ENCODE measurements at regions not wholly inside any gene's neighbourhood (a gene's known extent, or its start where the extent isn't known, plus 50 kb on each side); places are given as distances from the start of the nearest gene placed in this dataset.
"Not testable (repeated sequence)": the region's sequence is repeated elsewhere in the genome, so short reads cannot be mapped to it uniquely, and the experiment has no call there.

DNA sequence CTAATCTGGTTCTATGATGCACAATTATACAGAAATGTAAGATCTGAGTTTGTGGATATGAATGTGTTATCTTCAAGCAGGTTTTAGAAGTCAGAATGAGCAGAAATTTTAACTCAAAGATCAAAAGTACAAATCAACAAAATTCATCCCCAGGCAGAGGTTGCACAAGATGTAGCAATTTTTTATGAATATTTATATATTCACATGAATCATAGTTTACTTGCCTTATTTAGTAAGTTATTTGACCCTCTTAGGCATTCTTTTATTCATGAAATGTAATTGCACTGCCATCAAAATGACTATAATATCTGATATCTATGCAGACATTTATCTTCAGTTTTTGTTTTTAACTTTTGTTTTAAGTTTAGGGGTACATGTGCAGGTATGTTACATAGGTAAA is 103.1 kb upstream of the DAZL start:
- DNase-seq, result no peak

DNA sequence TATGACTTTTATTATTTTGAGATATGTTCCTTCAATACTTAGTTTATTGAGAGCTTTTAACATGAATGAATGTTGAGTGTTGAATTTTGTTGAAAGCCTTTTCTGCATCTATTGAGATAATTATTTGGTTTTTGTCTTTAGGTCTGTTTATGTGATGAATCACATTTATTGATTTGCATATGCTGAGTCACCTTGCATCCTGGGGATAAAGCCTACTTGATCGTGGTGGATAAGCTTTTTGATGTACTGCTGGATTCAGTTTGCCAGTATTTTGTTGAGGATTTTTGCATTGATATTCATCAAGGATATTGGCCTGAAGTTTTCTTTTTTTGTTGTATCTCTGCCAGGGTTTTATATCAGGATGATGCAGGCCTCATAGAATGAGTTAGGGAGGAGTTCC is 106.5 kb upstream of the DAZL start:
- DNase-seq, result not testable (repeated sequence)

DNA sequence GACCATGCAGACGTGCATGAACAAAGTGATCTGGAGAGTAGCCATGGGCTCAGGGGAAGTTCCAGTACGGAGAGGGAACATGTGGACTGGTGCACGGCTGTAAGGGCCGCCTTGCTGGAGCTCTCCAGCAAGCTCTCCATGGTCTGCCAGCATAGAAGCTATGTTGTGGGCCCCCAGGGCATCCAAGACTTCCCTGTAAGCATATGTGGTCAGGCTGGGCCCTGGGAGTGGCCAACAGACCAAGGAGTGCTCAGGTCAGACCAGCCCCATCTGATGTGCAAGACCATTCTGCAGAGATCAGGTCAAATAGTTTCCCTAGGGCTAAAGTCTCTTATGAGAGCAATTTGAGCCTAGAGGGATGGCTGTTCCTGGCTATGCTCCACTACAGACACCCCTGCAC is 110.1 kb upstream of the DAZL start:
- no peak for DNase-seq

GRCh38 chr3:16719426-16719825 is 114.2 kb upstream of the DAZL start:
- no peak for DNase-seq

GRCh38 chr3:16720367-16720940 is 115.2 kb upstream of the DAZL start:
- no peak for DNase-seq

DNA sequence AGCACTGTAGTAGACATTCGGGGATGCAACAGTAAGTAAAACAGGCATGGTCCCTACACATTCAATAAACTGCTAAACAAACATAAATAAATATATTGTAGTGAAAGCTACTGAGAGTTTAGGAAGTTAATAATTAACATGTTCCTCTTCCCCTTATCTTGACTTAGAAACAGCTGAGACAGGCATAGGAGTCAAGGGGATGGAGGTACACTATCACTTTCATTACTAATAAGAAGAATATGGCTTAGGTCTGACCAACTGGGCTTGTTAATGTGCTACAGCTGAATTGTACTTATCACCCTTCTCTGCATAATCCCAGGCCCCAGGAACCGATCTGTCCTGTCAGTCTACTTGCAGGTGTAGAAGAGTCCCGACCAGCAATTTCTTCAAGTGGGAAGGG is 116.3 kb upstream of the DAZL start:
- DNase-seq, result no peak

DNA sequence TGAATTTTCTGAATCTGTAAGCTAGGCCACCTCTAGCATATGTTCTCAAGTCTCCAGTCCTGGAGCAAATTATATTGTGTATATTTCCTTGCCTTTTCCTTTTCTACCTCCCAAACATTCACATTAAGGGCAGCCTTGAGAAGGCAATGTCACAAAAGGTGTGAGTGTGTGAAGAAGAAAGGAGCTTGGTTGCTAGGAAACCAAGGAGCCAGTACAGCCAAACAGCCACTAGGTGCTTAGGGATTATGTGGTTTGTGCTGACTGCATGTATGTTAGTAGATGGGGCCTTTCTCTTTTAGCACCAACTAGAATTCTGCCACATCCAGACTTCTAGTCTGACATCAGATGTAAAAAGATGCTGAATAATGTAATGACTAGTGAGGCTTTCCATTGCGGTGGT is 118.8 kb upstream of the DAZL start:
- DNase-seq, result no peak

DNA sequence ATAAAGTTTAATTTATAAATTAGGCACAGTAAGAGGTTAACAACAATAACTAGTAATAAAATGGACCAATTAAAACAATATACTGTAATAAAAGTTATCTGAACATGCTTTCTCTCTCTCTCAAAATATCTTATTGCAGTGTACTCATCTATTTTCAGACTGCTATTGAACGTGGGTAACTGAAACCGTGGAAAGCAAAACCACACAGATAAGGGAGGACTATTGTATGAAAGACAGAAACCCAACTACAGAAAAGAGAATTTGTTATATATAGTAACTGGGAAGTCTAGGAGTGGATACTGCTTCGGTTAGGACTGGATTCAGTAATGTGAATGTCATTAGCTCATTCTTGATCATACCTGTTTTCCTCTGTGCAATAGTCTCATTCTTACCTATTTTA is 119.3 kb upstream of the DAZL start:
- no peak for DNase-seq

- no peak for DNase-seq
Measured at GRCh38 chr3:16725972-16726371, 120.7 kb upstream of the DAZL start.

- no peak for DNase-seq
Measured at GRCh38 chr3:16728770-16729745, 123.8 kb upstream of the DAZL start.

GRCh38 chr3:16738451-16738850 is 133.2 kb upstream of the DAZL start:
- DNase-seq, result no peak

DNA sequence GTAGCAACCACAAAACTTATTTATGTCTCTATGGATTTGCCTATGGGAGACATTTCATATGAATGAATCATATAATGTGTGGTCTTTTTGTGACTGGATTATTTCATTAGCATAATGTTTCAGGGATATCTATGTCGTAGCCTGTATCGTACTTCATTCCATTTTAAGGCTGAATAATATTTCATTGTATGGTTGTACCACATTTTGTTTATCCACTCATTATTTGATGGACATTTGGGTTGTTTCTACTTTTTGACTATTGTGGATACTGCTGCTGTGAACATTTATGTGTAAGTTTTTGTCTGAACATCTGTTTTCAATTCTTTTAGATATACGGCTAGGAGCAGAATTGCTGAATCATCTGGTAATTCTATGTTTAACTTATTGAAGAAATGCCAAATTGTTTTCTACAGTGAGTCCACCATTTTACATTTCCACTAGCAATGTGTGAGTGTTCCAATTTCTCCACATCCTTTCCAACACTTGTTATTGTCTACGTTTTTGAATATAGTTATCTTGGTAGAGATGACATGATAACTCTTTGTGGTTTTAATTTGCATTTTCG is 134.4 kb upstream of the DAZL start:
- no peak for DNase-seq

- no peak for DNase-seq
Measured at GRCh38 chr3:16740515-16740914, 135.3 kb upstream of the DAZL start.

DNA sequence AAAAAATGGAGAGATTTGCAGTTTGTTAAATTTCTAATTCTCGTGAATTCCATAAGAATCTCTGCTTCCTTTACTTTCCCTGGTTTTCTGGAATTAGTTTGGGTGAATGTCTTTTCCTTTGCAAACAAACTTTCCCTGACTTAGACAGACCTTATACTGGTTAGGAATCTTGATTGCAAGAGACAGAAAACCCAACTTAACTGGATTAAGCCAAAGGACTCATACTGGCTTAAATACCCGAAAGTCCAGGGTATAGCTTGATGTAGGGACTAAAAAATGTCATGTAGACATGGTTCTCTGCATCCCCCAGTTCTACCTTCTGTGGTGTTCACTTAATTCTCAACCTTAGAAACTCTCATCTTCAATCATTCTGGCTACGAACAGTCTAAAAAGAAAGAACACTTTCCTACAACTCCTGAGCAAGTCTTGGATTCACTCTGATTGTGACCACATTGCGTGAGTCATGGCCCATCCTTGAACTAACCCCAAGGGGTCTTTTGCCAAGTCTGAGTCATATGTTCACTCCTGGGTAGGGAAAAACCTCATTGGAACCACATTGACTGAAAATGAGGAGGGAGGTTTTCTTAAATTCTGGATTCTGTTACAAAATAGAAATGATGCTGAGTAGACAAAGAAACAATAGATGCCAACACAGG is 136.0 kb upstream of the DAZL start:
- peak; percentile 43 for DNase-seq

DNA sequence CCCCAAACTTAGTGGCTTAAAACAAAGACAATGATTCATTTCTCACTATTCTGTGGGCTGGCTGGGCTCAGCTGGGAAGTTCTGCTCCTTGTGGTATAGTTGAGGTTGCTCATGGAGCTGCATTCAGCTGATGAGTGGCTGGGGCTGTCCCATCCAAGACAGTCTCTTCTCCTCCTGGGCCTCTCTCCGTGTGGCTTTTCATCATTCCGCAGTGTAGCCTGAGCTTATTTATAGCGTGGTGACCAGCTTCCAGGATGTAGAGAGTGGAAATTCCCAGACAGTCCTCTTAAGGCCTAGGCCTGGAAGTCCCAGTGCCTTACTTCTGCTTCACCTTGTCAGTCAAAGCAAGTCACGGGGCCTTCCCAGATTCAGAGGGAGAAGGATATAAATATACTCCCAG is 136.7 kb upstream of the DAZL start:
- DNase-seq, result peak; percentile 10

- no peak for DNase-seq
Measured at GRCh38 chr3:16743276-16743675, 138.1 kb upstream of the DAZL start.

DNA sequence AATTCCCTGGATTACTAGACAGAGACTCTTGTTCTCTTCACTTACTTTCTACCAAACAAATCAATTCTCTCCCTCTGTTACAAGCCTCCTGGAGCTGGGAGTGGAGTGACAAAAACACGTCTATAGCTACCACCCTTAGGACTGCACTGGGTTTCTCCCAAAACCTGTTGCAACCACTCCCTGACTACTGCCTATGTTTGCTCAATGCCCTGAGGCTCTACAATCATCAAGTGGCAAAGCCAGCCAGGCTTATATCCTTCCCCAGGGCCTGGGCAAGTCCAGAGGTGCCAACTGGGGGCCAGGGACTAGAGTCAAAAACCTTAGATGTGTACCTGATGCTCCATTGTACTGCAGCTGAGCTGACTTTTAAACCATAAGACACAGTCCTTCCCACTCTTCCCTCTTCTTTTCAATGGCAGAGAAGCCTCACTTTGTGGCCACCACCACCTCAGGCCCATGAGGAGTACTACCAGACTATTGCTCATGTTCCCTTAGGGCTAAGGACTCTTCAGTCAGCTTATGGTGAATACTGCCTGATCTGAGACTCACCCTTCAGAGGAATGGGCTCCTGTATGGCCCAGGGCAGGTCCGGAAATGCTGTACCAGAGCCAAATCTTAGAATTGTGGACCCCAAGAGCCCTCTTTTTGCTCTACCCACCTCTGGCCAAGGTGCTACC is 125.4 kb upstream of the PLCL2 start:
- no peak for DNase-seq

DNA sequence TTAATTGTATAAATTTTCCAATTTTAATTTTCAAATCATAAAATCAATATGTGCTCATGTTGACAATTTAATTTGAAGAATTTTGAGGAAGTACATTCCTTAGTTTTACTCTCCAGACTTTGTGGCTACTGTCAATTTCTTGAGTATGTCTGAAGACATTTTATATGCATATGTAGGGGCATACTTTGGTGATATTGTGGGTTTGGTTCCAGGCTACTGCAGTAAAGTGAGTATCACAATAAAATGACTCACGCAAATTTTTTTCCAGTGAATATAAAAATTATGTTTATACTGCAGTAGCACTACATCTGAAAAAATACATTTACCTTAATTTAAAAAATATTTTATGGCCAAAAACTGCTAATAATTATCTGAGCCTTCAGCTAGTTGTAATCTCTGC is 123.2 kb upstream of the PLCL2 start:
- DNase-seq, result no peak

- no peak for DNase-seq
Measured at GRCh38 chr3:16765661-16766060, 119.1 kb upstream of the PLCL2 start.

DNA sequence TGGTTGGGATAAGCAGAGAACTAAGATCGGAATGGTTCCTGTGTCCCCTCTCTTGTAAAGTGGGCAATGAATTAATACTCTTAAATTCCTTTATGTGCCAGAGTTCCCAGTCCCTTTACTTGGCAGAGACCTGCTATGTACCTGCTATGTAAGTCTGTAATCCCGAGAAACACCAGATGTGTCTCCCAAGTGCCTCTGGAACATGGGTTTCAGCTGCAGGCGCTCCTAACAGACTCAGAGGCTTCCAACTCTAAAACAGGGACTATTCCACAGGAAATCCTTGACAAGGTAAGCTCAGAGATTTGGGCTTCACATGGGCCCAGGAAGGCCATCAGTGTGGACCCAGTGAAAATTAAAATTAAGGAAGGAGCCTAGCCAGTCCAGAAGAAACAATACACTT is 117.7 kb upstream of the PLCL2 start:
- DNase-seq, result no peak

DNA sequence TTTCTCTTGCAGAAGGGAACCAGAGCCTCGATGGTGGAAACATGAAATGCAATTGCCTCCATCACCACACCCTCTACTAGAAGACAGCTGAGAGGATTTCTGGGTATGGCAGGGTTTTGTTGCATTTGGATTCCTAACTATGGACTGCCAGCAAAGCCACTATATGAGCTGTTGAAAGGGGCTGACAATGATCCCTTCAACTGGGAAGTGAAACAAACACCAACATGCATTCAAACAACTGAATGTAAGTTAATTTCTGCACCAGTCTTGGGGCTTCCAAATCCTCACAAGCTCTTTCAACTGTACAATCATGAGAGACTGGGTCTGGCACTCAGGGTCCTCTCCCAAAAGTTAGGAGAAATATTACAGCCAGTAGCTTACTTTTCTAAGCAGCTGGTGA is 116.7 kb upstream of the PLCL2 start:
- no peak for DNase-seq

DNA sequence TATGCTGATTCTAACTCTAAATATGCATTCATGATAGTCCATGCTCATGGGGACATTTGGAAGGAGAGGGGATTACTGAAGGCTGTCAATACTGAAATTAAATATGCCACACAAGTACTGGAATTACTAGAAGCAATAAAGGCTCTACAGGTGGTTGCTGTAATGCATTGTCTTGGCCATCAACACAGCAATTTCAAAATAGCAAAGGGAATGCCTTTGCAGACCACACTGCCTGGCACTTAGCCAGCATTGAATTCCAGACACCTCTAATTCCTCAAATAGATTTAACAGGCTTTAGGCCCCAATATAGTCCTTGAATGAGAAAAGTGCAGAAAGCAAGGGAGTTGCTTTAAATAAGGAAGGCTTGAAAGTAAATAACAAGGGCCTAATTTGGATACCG is 115.8 kb upstream of the PLCL2 start:
- DNase-seq, result no peak

DNA sequence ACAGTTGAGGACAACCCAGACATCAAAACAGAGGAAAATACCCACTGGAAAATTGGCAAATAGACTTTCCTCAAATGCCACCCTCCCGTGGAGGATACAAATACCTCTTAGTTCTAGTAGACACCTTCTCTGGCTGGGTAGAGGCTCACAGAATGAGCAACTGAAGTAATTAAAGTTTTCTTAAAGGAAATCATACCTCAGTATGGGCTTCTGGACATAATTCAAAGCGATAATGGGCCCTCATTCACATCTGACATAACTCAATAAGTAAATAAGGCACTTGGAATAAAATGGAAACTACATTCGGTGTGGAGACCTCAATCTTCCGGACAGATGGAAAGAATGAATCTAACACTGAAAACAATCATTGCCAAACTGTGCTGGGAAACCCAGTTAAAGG is 115.2 kb upstream of the PLCL2 start:
- no peak for DNase-seq
